ENCODE measurements at regions not wholly inside any gene's neighbourhood (a gene's known extent, or its start where the extent isn't known, plus 50 kb on each side); places are given as distances from the start of the nearest gene placed in this dataset.

- DNase-seq: no peak
These were observed 95.8 kb downstream of the PERP start for GRCh38 chr6:138011413-138011812.

GRCh38 chr6:138012682-138013081, 94.5 kb downstream of the PERP start:
- DNase-seq: no peak

- no peak for DNase-seq
These were observed 93.3 kb downstream of the PERP start for GRCh38 chr6:138013959-138014358.

- no peak for DNase-seq
These were observed 90.0 kb downstream of the PERP start for GRCh38 chr6:138017166-138017757.

GRCh38 chr6:138018297-138018696, 88.9 kb downstream of the PERP start:
- DNase-seq: no peak

GRCh38 chr6:138025528-138025978, 81.7 kb downstream of the PERP start:
- DNase-seq: no peak

- DNase-seq: no peak
These were observed 80.9 kb downstream of the PERP start for GRCh38 chr6:138026342-138026741.

- DNase-seq: no peak
These were observed 78.3 kb downstream of the PERP start for GRCh38 chr6:138028893-138029292.

- DNase-seq: no peak
These were observed 76.3 kb downstream of the PERP start for GRCh38 chr6:138030872-138031271.

- DNase-seq: no peak
These were observed 75.8 kb downstream of the PERP start for GRCh38 chr6:138031417-138031816.

- no peak for DNase-seq
These were observed 75.4 kb downstream of the PERP start for GRCh38 chr6:138031850-138032249.

- no peak for DNase-seq
These were observed 74.6 kb downstream of the PERP start for GRCh38 chr6:138032571-138032970.

- DNase-seq: no peak
These were observed 73.0 kb downstream of the PERP start for GRCh38 chr6:138034229-138034628.

- no peak for DNase-seq
These were observed 72.1 kb downstream of the PERP start for GRCh38 chr6:138035070-138035469.

GRCh38 chr6:138036111-138036510, 71.1 kb downstream of the PERP start:
- no peak for DNase-seq

GRCh38 chr6:138037009-138037504, 70.2 kb downstream of the PERP start:
- DNase-seq: no peak

- DNase-seq: no peak
These were observed 68.9 kb downstream of the PERP start for GRCh38 chr6:138038142-138038870.

All from activated CD4-positive, alpha-beta T cell treated with anti-CD3 and anti-CD28 coated beads, Interleukin-2, amount 50 U/mL, for 48 hours (primary cell).